K562 (cell line): ENCODE measurements at regions not wholly inside any gene's neighbourhood (a gene's known extent, or its start where the extent isn't known, plus 50 kb on each side); places are given as distances from the start of the nearest gene placed in this dataset.

Source experiments
- ATAC-seq: fragments of 200-7000 bp; cut with Tn5 transposase; 3 replicates; pipeline ENCODE4 v1.9.1; 2020; ENCODE audit warnings: moderate library complexity
- BruUV-seq: library from RNA; stranded (reverse); fragments of 400-500 nt; replicated peaks from 2 replicates; lab custom pipeline; 2021; lab: Mats Ljungman, UMichigan
- CTCF ChIA-PET: fragments of 300-600 bp; formaldehyde crosslinking; extraction: SDS; loops from one replicate; lab custom pipeline; 2021; ENCODE audit warnings: low intra/inter-chr PET ratio; lab: Yijun Ruan, JAX
- POLR2A ChIA-PET: fragments of 300-600, 350-650 bp; sonication (Branson Sonifier 250); formaldehyde crosslinking; extraction: SDS; loops from one replicate; lab custom pipeline; 2021; ENCODE audit warnings: antibody characterized with exemption, inconsistent platforms; lab: Yijun Ruan, JAX
- DNase-seq, 4 experiments: peaks; one replicate each; pipeline versions ENCODE4 v3.0.0 to v3.0.0-alpha.2; 2011 to 2018; ENCODE audit warnings: low spot score in 3 of 4, mixed read lengths in 3 of 4; ENCODE audit errors: extremely low read depth in 1 of 4
- FAIRE-seq: peaks from 2 replicates; lab custom pipeline; 2011; peaks lifted over from hg19 to GRCh38; lab: Jason Lieb, UNC
- H2AFZ ChIP-seq: 2 replicates; pipeline ENCODE4 v1.6.0; 2011; ENCODE audit warnings: low read depth, low read length, control low read depth, inconsistent platforms
- H3K27ac ChIP-seq: fragments of 200-600 bp; 3 replicates; pipeline ENCODE4 v1.8.0; 2011; ENCODE audit warnings: low read depth, mild to moderate bottlenecking, control low read depth, inconsistent platforms, low read length, moderate library complexity, mixed read lengths; ENCODE audit errors: extremely low read depth
- H3K27me3 ChIP-seq, 2 experiments: fragments of 300-600 bp in 1 of 2; 2 replicates in 1 of 2; 3 replicates in 1 of 2; pipeline versions ENCODE4 v1.6.0 to v1.8.0; 2011; ENCODE audit warnings: inconsistent platforms in 2 of 2, low read length in 2 of 2, mild to moderate bottlenecking in 1 of 2, mixed read lengths in 1 of 2, moderate library complexity in 1 of 2; ENCODE audit not compliant: control insufficient read depth in 2 of 2, insufficient read depth in 2 of 2
- H3K36me3 ChIP-seq: fragments of 300-600 bp; 3 replicates; pipeline ENCODE4 v1.8.0; 2011; ENCODE audit warnings: mild to moderate bottlenecking, low read length, inconsistent platforms; ENCODE audit not compliant: control insufficient read depth, insufficient read depth
- H3K4me1 ChIP-seq, 2 experiments: fragments of 200-600 bp in 1 of 2; replicated peaks in 1 of 2; 2 replicates in 1 of 2; 3 replicates in 1 of 2; pipeline versions ENCODE4 v1.5.1 to v1.8.0; 2011; ENCODE audit warnings: inconsistent platforms in 2 of 2, low read length in 2 of 2, mild to moderate bottlenecking in 1 of 2, mixed read lengths in 1 of 2, moderate library complexity in 1 of 2; ENCODE audit not compliant: control insufficient read depth in 2 of 2, insufficient read depth in 2 of 2
- H3K4me2 ChIP-seq: 2 replicates; pipeline ENCODE4 v1.6.1; 2011; ENCODE audit warnings: low read length, control low read depth, inconsistent platforms, mixed read lengths; ENCODE audit not compliant: insufficient read depth
- H3K4me3 ChIP-seq: fragments of 200-600 bp; sonication (generic), shearing (Covaris generic); 2 replicates; pipeline ENCODE4 v1.5.1; 2016; ENCODE audit warnings: control low read depth, inconsistent platforms
- H3K79me2 ChIP-seq: fragments of 200-600 bp; 3 replicates; pipeline ENCODE4 v1.8.0; 2011; ENCODE audit warnings: low read length, inconsistent platforms; ENCODE audit not compliant: control insufficient read depth, insufficient read depth
- H3K9ac ChIP-seq, 2 experiments: 2 replicates each; pipeline versions ENCODE4 v1.6.0 to v1.6.1; 2011; ENCODE audit warnings: low read depth in 2 of 2, low read length in 2 of 2, control low read depth in 1 of 2, inconsistent platforms in 1 of 2, mild to moderate bottlenecking in 1 of 2, mixed read lengths in 1 of 2; ENCODE audit not compliant: insufficient read depth in 1 of 2
- H3K9me1 ChIP-seq: one replicate; pipeline ENCODE4 v1.6.0; 2011; ENCODE audit warnings: inconsistent platforms, mild to moderate bottlenecking, low read length, moderate library complexity; ENCODE audit not compliant: control insufficient read depth, insufficient read depth
- H3K9me3 ChIP-seq: replicated peaks from 2 replicates; pipeline ENCODE4 v1.5.1; 2011; ENCODE audit warnings: low read depth, low read length, inconsistent platforms; ENCODE audit not compliant: control insufficient read depth, insufficient read depth
- H4K20me1 ChIP-seq: replicated peaks from 2 replicates; pipeline ENCODE4 v1.6.1; 2011; ENCODE audit warnings: low read length, inconsistent platforms, mixed read lengths; ENCODE audit not compliant: control insufficient read depth, insufficient read depth
- ESRRA ChIP-seq: fragments of 450-650 bp; IDR thresholded peaks from 2 replicates; pipeline ENCODE4 v1.6.1; 2014; ENCODE audit warnings: low read depth, mild to moderate bottlenecking, moderate library complexity, borderline replicate concordance
- MCM5 ChIP-seq: fragments of 450-650 bp; IDR thresholded peaks from 2 replicates; pipeline ENCODE4 v1.6.1; 2016; ENCODE audit warnings: low read depth
- MXI1 ChIP-seq: IDR thresholded peaks from 2 replicates; pipeline ENCODE4 v1.6.1; 2011; ENCODE audit warnings: low read depth, mild to moderate bottlenecking, improper control_type of control experiment, low read length
- PHB2 ChIP-seq: fragments of 450-650 bp; IDR thresholded peaks from 2 replicates; pipeline ENCODE4 v1.6.1; 2017; ENCODE audit warnings: low read depth
- RAD21 ChIP-seq, 2 experiments: fragments of 250-450 bp in 1 of 2; fragments of 450-650 bp in 1 of 2; sonication (Bioruptor Pico) in 1 of 2; formaldehyde crosslinking in 1 of 2; IDR thresholded peaks in 1 of 2; conservative IDR thresholded peaks in 1 of 2; 2 replicates each; pipeline versions ENCODE4 v1.4.0 to v1.8.0; 2020 to 2022; ENCODE audit warnings: mild to moderate bottlenecking in 2 of 2, moderate library complexity in 1 of 2
- TCF7 ChIP-seq: sonication (generic); IDR thresholded peaks from 2 replicates; pipeline ENCODE4 v1.6.1; 2016; ENCODE audit warnings: antibody characterized with exemption, borderline replicate concordance
- ZNF57 ChIP-seq: fragments of 450-650 bp; formaldehyde crosslinking; IDR thresholded peaks from 2 replicates; pipeline ENCODE4 v1.4.0; 2020; ENCODE audit warnings: mild to moderate bottlenecking, moderate library complexity
- ZNF707 ChIP-seq: fragments of 250-450 bp; sonication (Bioruptor Pico); conservative IDR thresholded peaks from 2 replicates; pipeline ENCODE4 v1.8.0; 2022; ENCODE audit warnings: inconsistent platforms, mild to moderate bottlenecking, moderate library complexity
- WGBS: fragments of 100-300 bp; shearing (Covaris generic); methylation state at CpG from one replicate; pipeline ENCODE4 v1.1.6; 2016; ENCODE audit warnings: low coverage, mixed read lengths; ENCODE audit not compliant: insufficient coverage; ENCODE audit errors: missing lambda C conversion rate; 5-methylcytosine and 5-hydroxymethylcytosine counted together
- in situ Hi-C: fragments of 300-500 bp; cut with MboI; formaldehyde crosslinking; loops from 4 replicates; pipeline ENCODE4 v1.15.0; 2018; ENCODE audit warnings: inconsistent platforms, mixed read lengths
- intact Hi-C: fragments of 100-400 bp; cut with micrococcal nuclease; formaldehyde crosslinking; loops from 2 replicates; pipeline ENCODE4 v1.14.2; 2022

GRCh38 chr22:49048591-49048990, 779.1 kb downstream of the BRD1 start:
- no peak for ATAC-seq
- no peak for FAIRE-seq
- H3K27me3 ChIP-seq = peaks cover 2 to 28% of the 10 kb centered on the region in 2 experiments; a peak in 3 of 5 replicates
- H3K4me3 ChIP-seq = no peak overlapping the region
- no peak overlapping the region for H3K4me2 ChIP-seq
- H3K79me2 ChIP-seq = no peaks in the 10 kb centered on the region
- POLR2A ChIA-PET = no interaction called here
- WGBS = 0% methylated on average over 10 of the region's 11 CpGs
- no TSS peak for BruUV-seq
- CTCF ChIA-PET = no interaction called here
- in situ Hi-C loops (loop anchor here (25.0 kb wide), 1 partner anchor 264 kb away; no protein-coding TSS in a partner anchor), intact Hi-C loops (loop anchor here (10.0 kb wide), 1 partner anchor 676 kb away; no protein-coding TSS in a partner anchor)
- peaks cover 0 to 9% of the 10 kb centered on the region in 2 experiments; a peak in 2 of 5 replicates for H3K4me1 ChIP-seq
- H3K27ac ChIP-seq = no peak overlapping the region
- TF ChIP-seq ZNF57 (CRISPR knock-in tag) (no peak), MXI1 (no peak), ZNF707 (CRISPR knock-in tag) (no peak)
- H3K9me1 ChIP-seq = no peaks in the 10 kb centered on the region
- no peaks in the 10 kb centered on the region for H3K36me3 ChIP-seq
- H4K20me1 ChIP-seq = no peaks in the 10 kb centered on the region
- no peak overlapping the region for H2AFZ ChIP-seq
- H3K9me3 ChIP-seq = no peaks in the 10 kb centered on the region
- H3K9ac ChIP-seq = no peak overlapping the region
- DNase-seq = no peak

- intact Hi-C loops (loop anchor here (10.0 kb wide), 1 partner anchor 677 kb away; no protein-coding TSS in a partner anchor), in situ Hi-C loops (loop anchor here (25.0 kb wide), 1 partner anchor 265 kb away; no protein-coding TSS in a partner anchor)
- DNase-seq (no peak), ATAC-seq (no peak), FAIRE-seq (no peak)
- H3K9ac ChIP-seq = no peak overlapping the region
- no peak for TF ChIP-seq MCM5
- no peak for TF ChIP-seq RAD21 (CRISPR knock-in tag; conservative IDR thresholded peaks at IDR 0.05 in 1 of 2, IDR thresholded peaks at IDR 0.05 in 1 of 2)
- TF ChIP-seq TCF7 = no peak
- TF ChIP-seq ESRRA = no peak
- no peak for TF ChIP-seq PHB2
- peaks cover 2 to 29% of the 10 kb centered on the region in 2 experiments; a peak in 3 of 5 replicates for H3K27me3 ChIP-seq
- POLR2A ChIA-PET = no interaction called here
- H3K27ac ChIP-seq = no peak overlapping the region
- H3K36me3 ChIP-seq = no peaks in the 10 kb centered on the region
- peaks cover 0 to 9% of the 10 kb centered on the region in 2 experiments; a peak in 2 of 5 replicates for H3K4me1 ChIP-seq
- H3K4me3 ChIP-seq = no peak overlapping the region
- CTCF ChIA-PET = no interaction called here
- H4K20me1 ChIP-seq = no peaks in the 10 kb centered on the region
- no TSS peak for BruUV-seq
- H3K79me2 ChIP-seq = no peaks in the 10 kb centered on the region
- H2AFZ ChIP-seq = no peak overlapping the region
- H3K9me3 ChIP-seq = no peaks in the 10 kb centered on the region
- WGBS = 0% methylated on average over 5 of the region's 5 CpGs
- H3K4me2 ChIP-seq = no peak overlapping the region
- H3K9me1 ChIP-seq = no peaks in the 10 kb centered on the region
Observed at GRCh38 chr22:49047447-49047846, 780.2 kb downstream of the BRD1 start.
